ENCODE measurements at regions not wholly inside any gene's neighbourhood (a gene's known extent, or its start where the extent isn't known, plus 50 kb on each side); places are given as distances from the start of the nearest gene placed in this dataset.
"Not testable (repeated sequence)": the region's sequence is repeated elsewhere in the genome, so short reads cannot be mapped to it uniquely, and the experiment has no call there.

- DNase-seq: no peak
These were observed 54.0 kb downstream of the RFPL4B start for GRCh38 chr6:112401083-112401482.

GRCh38 chr6:112407101-112407590 is 60.0 kb downstream of the RFPL4B start:
- no peak for DNase-seq

GRCh38 chr6:112408522-112408921 is 61.4 kb downstream of the RFPL4B start:
- DNase-seq: no peak

- no peak for DNase-seq
These were observed 62.2 kb downstream of the RFPL4B start for GRCh38 chr6:112409311-112409710.

GRCh38 chr6:112413780-112414179 is 66.7 kb downstream of the RFPL4B start:
- no peak for DNase-seq

- no peak for DNase-seq
These were observed 68.2 kb downstream of the RFPL4B start for GRCh38 chr6:112415366-112415765.

- no peak for DNase-seq
These were observed 69.7 kb downstream of the RFPL4B start for GRCh38 chr6:112416866-112417265.

GRCh38 chr6:112427011-112427410 is 79.9 kb downstream of the RFPL4B start:
- not testable (repeated sequence) for DNase-seq

- no peak for DNase-seq
These were observed 80.4 kb downstream of the RFPL4B start for GRCh38 chr6:112427499-112427898.

- DNase-seq: no peak
These were observed 81.3 kb downstream of the RFPL4B start for GRCh38 chr6:112428477-112428876.

- DNase-seq: no peak
These were observed 82.1 kb downstream of the RFPL4B start for GRCh38 chr6:112429226-112429625.

GRCh38 chr6:112431803-112432202 is 84.7 kb downstream of the RFPL4B start:
- DNase-seq: no peak

GRCh38 chr6:112432853-112433252 is 85.7 kb downstream of the RFPL4B start:
- DNase-seq: no peak

GRCh38 chr6:112433457-112433856 is 86.3 kb downstream of the RFPL4B start:
- DNase-seq: no peak

GRCh38 chr6:112434896-112435435 is 87.8 kb downstream of the RFPL4B start:
- DNase-seq: no peak

- DNase-seq: no peak
These were observed 89.9 kb downstream of the RFPL4B start for GRCh38 chr6:112437058-112437457.

GRCh38 chr6:112439010-112439409 is 91.9 kb downstream of the RFPL4B start:
- DNase-seq: no peak

- no peak for DNase-seq
These were observed 92.3 kb downstream of the RFPL4B start for GRCh38 chr6:112439432-112439831.

GRCh38 chr6:112441607-112442006 is 94.5 kb downstream of the RFPL4B start:
- DNase-seq: no peak

- DNase-seq: no peak
These were observed 96.3 kb downstream of the RFPL4B start for GRCh38 chr6:112443179-112444065.

GRCh38 chr6:112448786-112449185 is 101.7 kb downstream of the RFPL4B start:
- DNase-seq: not testable (repeated sequence)

GRCh38 chr6:112450663-112451062 is 103.5 kb downstream of the RFPL4B start:
- DNase-seq: no peak

GRCh38 chr6:112457886-112458285 is 110.8 kb downstream of the RFPL4B start:
- no peak for DNase-seq

GRCh38 chr6:112459758-112460304 is 112.7 kb downstream of the RFPL4B start:
- DNase-seq: no peak
